SK-N-SH (cell line): ENCODE measurements at regions not wholly inside any gene's neighbourhood (a gene's known extent, or its start where the extent isn't known, plus 50 kb on each side); places are given as distances from the start of the nearest gene placed in this dataset.

Experiments
- POLR2AphosphoS5 ChIP-seq: IDR thresholded peaks from 2 replicates; pipeline ENCODE4 v1.6.1; 2012; ENCODE audit warnings: low read depth, low read length
- RAD21 ChIP-seq: IDR thresholded peaks from 2 replicates; pipeline ENCODE4 v1.6.1; 2012; ENCODE audit warnings: mild to moderate bottlenecking, low read length
- TF ChIP-seq, protein P1 (sequence below): fragments of 200-600 bp; sonication (generic); IDR thresholded peaks from 2 replicates; pipeline ENCODE4 v1.6.1; 2017; ENCODE audit warnings: antibody characterized with exemption, mild to moderate bottlenecking, moderate library complexity

DNA sequence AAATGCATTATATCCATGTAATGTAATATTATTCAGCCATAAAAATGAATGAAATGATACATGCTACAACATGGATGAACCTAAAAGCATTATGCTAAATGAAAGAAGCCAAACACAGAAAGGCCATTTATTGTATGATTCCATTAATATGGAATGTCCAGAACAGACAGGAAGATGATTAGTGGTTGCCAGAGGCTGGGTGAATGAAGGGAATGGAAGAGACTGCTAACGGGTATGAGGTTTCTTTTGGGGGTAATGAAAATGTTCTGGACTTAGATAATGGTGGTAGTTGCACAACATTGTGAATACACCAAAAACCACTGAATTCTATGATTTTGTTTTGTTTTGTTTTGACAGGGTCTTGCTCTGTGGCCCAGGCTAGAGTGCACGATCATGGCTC is 61.6 kb upstream of the MAP4 start:
- TF ChIP-seq RAD21 (no peak), POLR2AphosphoS5 (no peak)
- TF ChIP-seq, protein P1, sequence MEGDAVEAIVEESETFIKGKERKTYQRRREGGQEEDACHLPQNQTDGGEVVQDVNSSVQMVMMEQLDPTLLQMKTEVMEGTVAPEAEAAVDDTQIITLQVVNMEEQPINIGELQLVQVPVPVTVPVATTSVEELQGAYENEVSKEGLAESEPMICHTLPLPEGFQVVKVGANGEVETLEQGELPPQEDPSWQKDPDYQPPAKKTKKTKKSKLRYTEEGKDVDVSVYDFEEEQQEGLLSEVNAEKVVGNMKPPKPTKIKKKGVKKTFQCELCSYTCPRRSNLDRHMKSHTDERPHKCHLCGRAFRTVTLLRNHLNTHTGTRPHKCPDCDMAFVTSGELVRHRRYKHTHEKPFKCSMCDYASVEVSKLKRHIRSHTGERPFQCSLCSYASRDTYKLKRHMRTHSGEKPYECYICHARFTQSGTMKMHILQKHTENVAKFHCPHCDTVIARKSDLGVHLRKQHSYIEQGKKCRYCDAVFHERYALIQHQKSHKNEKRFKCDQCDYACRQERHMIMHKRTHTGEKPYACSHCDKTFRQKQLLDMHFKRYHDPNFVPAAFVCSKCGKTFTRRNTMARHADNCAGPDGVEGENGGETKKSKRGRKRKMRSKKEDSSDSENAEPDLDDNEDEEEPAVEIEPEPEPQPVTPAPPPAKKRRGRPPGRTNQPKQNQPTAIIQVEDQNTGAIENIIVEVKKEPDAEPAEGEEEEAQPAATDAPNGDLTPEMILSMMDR = no peak
